ENCODE measurements at regions not wholly inside any gene's neighbourhood (a gene's known extent, or its start where the extent isn't known, plus 50 kb on each side); places are given as distances from the start of the nearest gene placed in this dataset.

GRCh38 chr11:119789766-119790407 is 60.9 kb upstream of the NECTIN1 start:
- no peaks in the 10 kb centered on the region for H3K79me2 ChIP-seq (ENCODE audit: control insufficient read depth, low read length)
- no peak overlapping the region for H3K27ac ChIP-seq (ENCODE audit: low read depth, low read length)
- no peak overlapping the region for H3K4me3 ChIP-seq (ENCODE audit: low read length)
- no peaks in the 10 kb centered on the region; the same call in 1 of the 2 replicates for H3K27me3 ChIP-seq (ENCODE audit: control insufficient read depth, low read length)
- H3F3A ChIP-seq (ENCODE audit: control insufficient read depth, insufficient read depth): no peaks in the 10 kb centered on the region
- no peaks in the 10 kb centered on the region for H3K36me3 ChIP-seq (ENCODE audit: control insufficient read depth, low read length)
- H3K4me2 ChIP-seq (ENCODE audit: low read length): no peak overlapping the region
- no peak for TF ChIP-seq EZH2phosphoT487 (IDR thresholded peaks at IDR 0.05; ENCODE audit: borderline replicate concordance, low read length)
- TF ChIP-seq, protein P1, sequence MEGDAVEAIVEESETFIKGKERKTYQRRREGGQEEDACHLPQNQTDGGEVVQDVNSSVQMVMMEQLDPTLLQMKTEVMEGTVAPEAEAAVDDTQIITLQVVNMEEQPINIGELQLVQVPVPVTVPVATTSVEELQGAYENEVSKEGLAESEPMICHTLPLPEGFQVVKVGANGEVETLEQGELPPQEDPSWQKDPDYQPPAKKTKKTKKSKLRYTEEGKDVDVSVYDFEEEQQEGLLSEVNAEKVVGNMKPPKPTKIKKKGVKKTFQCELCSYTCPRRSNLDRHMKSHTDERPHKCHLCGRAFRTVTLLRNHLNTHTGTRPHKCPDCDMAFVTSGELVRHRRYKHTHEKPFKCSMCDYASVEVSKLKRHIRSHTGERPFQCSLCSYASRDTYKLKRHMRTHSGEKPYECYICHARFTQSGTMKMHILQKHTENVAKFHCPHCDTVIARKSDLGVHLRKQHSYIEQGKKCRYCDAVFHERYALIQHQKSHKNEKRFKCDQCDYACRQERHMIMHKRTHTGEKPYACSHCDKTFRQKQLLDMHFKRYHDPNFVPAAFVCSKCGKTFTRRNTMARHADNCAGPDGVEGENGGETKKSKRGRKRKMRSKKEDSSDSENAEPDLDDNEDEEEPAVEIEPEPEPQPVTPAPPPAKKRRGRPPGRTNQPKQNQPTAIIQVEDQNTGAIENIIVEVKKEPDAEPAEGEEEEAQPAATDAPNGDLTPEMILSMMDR (IDR thresholded peaks at IDR 0.05; ENCODE audit: low read depth, low read length, poor library complexity, severe bottlenecking): no peak
- no peaks in the 10 kb centered on the region for H3K9me2 ChIP-seq (replicated peaks; ENCODE audit: control insufficient read depth, low read length)
- no peaks in the 10 kb centered on the region for H3K9me3 ChIP-seq (ENCODE audit: control insufficient read depth, insufficient read depth, low read length)
- no peaks in the 10 kb centered on the region for H4K20me1 ChIP-seq (ENCODE audit: control insufficient read depth, insufficient read depth, low read depth, low read length)
- no peaks in the 10 kb centered on the region for H3K4me1 ChIP-seq (ENCODE audit: control insufficient read depth, low read length)

- H3K9me2 ChIP-seq (replicated peaks; ENCODE audit: control insufficient read depth, low read length): no peaks in the 10 kb centered on the region
- no peaks in the 10 kb centered on the region for H3K9me3 ChIP-seq (ENCODE audit: control insufficient read depth, insufficient read depth, low read length)
- no peaks in the 10 kb centered on the region for H3F3A ChIP-seq (ENCODE audit: control insufficient read depth, insufficient read depth)
- H3K4me1 ChIP-seq (ENCODE audit: control insufficient read depth, low read length): no peaks in the 10 kb centered on the region
- no peak overlapping the region for H3K4me2 ChIP-seq (ENCODE audit: low read length)
- H4K20me1 ChIP-seq (ENCODE audit: control insufficient read depth, insufficient read depth, low read depth, low read length): no peaks in the 10 kb centered on the region; the same call in 1 of the 2 replicates
- no peaks in the 10 kb centered on the region for H3K79me2 ChIP-seq (ENCODE audit: control insufficient read depth, low read length)
- no peak overlapping the region for H3K27ac ChIP-seq (ENCODE audit: low read depth, low read length)
- H3K27me3 ChIP-seq (ENCODE audit: control insufficient read depth, low read length): no peaks in the 10 kb centered on the region; the same call in 1 of the 2 replicates
- TF ChIP-seq EZH2phosphoT487 (IDR thresholded peaks at IDR 0.05; ENCODE audit: borderline replicate concordance, low read length): no peak
- TF ChIP-seq, protein P1 (IDR thresholded peaks at IDR 0.05; ENCODE audit: low read depth, low read length, poor library complexity, severe bottlenecking): no peak
- no peaks in the 10 kb centered on the region for H3K36me3 ChIP-seq (ENCODE audit: control insufficient read depth, low read length)
- no peak overlapping the region for H3K4me3 ChIP-seq (ENCODE audit: low read length)
Observed at GRCh38 chr11:119788911-119789560, 60.0 kb upstream of the NECTIN1 start.

GRCh38 chr11:119788096-119788883 is 59.3 kb upstream of the NECTIN1 start:
- Histone ChIP-seq H4K20me1 (ENCODE audit: control insufficient read depth, insufficient read depth, low read depth, low read length) (no peaks in the 10 kb centered on the region; the same call in 1 of the 2 replicates), H3K4me1 (ENCODE audit: control insufficient read depth, low read length) (no peaks in the 10 kb centered on the region), H3F3A (ENCODE audit: control insufficient read depth, insufficient read depth) (no peaks in the 10 kb centered on the region), H3K4me2 (ENCODE audit: low read length) (no peak overlapping the region), H3K9me3 (ENCODE audit: control insufficient read depth, insufficient read depth, low read length) (no peaks in the 10 kb centered on the region), H3K27me3 (ENCODE audit: control insufficient read depth, low read length) (no peaks in the 10 kb centered on the region; the same call in none of the 2 replicates), H3K79me2 (ENCODE audit: control insufficient read depth, low read length) (no peaks in the 10 kb centered on the region), H3K9me2 (replicated peaks; ENCODE audit: control insufficient read depth, low read length) (no peaks in the 10 kb centered on the region), H3K36me3 (ENCODE audit: control insufficient read depth, low read length) (no peaks in the 10 kb centered on the region), H3K4me3 (ENCODE audit: low read length) (no peak overlapping the region), H3K27ac (ENCODE audit: low read depth, low read length) (no peak overlapping the region)
- TF ChIP-seq, protein P1 (IDR thresholded peaks at IDR 0.05; ENCODE audit: low read depth, low read length, poor library complexity, severe bottlenecking): no peak
- no peak for TF ChIP-seq EZH2phosphoT487 (IDR thresholded peaks at IDR 0.05; ENCODE audit: borderline replicate concordance, low read length)
